ENCODE measurements at regions not wholly inside any gene's neighbourhood (a gene's known extent, or its start where the extent isn't known, plus 50 kb on each side); places are given as distances from the start of the nearest gene placed in this dataset.

GRCh38 chr20:50272724-50273446 is 82.3 kb downstream of the CEBPB start:
- Histone ChIP-seq H3K4me1 (peaks cover 5 to 13% of the 10 kb centered on the region in 2 donors), H3K27ac (peak overlapping the region; percentile 62 to 80), H3K27me3 (no peaks in the 10 kb centered on the region), H3K9me3 (no peaks in the 10 kb centered on the region), H3K4me3 (no peak overlapping the region), H3K36me3 (no peaks in the 10 kb centered on the region)
- intact Hi-C loops (cut with DNase I; ENCODE audit: low total_unique reads), result no loop called here
- no peak for DNase-seq (ENCODE audit: low spot score in 2 of 2)
- TF ChIP-seq POLR2A (IDR thresholded peaks at IDR 0.05) (no peak), POLR2AphosphoS5 (IDR thresholded peaks at IDR 0.05) (no peak), CTCF (IDR thresholded peaks at IDR 0.05) (no peak)

GRCh38 chr20:50273601-50274491 is 83.2 kb downstream of the CEBPB start:
- Histone ChIP-seq H3K27ac (peak overlapping the region; percentile 62 to 80), H3K27me3 (no peaks in the 10 kb centered on the region), H3K4me3 (no peak overlapping the region), H3K4me1 (peaks cover 4 to 7% of the 10 kb centered on the region in 2 donors), H3K36me3 (no peaks in the 10 kb centered on the region), H3K9me3 (no peaks in the 10 kb centered on the region)
- no peak for DNase-seq (ENCODE audit: low spot score in 2 of 2)
- TF ChIP-seq POLR2A (IDR thresholded peaks at IDR 0.05) (no peak), POLR2AphosphoS5 (IDR thresholded peaks at IDR 0.05) (no peak), CTCF (IDR thresholded peaks at IDR 0.05) (no peak)
- intact Hi-C loops (cut with DNase I; ENCODE audit: low total_unique reads), result no loop called here

- Histone ChIP-seq H3K27me3 (no peaks in the 10 kb centered on the region), H3K36me3 (no peaks in the 10 kb centered on the region), H3K4me1 (peaks cover 4 to 7% of the 10 kb centered on the region in 2 donors), H3K9me3 (no peaks in the 10 kb centered on the region), H3K27ac (peak overlapping the region in 1 of 2 donors; percentile 80), H3K4me3 (no peak overlapping the region)
- DNase-seq (ENCODE audit: low spot score in 2 of 2), result no peak
- intact Hi-C loops (cut with DNase I; ENCODE audit: low total_unique reads), result no loop called here
- TF ChIP-seq POLR2AphosphoS5 (IDR thresholded peaks at IDR 0.05) (peak in 2 of 3 donors; percentile 17 to 56), CTCF (IDR thresholded peaks at IDR 0.05) (no peak)
Measured at GRCh38 chr20:50274570-50275430, 84.2 kb downstream of the CEBPB start.

- DNase-seq (ENCODE audit: low spot score in 2 of 2), result no peak
- no peaks in the 10 kb centered on the region for H3K36me3 ChIP-seq
- H3K27ac ChIP-seq, result no peak overlapping the region
- peaks cover 4 to 7% of the 10 kb centered on the region in 2 donors for H3K4me1 ChIP-seq
- H3K27me3 ChIP-seq, result no peaks in the 10 kb centered on the region
- TF ChIP-seq POLR2AphosphoS5 (IDR thresholded peaks at IDR 0.05), result no peak
- H3K9me3 ChIP-seq, result no peaks in the 10 kb centered on the region
- no peak overlapping the region for H3K4me3 ChIP-seq
- intact Hi-C loops (cut with DNase I; ENCODE audit: low total_unique reads), result no loop called here
Measured at GRCh38 chr20:50276119-50277063, 85.8 kb downstream of the CEBPB start.

Measured in breast epithelium (tissue), 4 donors.